GM12891 (cell line): ENCODE measurements at regions not wholly inside any gene's neighbourhood (a gene's known extent, or its start where the extent isn't known, plus 50 kb on each side); places are given as distances from the start of the nearest gene placed in this dataset.
A peak's percentile ranks its signal among the peaks of the same experiment; 100 is the strongest.
"Not testable (repeated sequence)": the region's sequence is repeated elsewhere in the genome, so short reads cannot be mapped to it uniquely, and the experiment has no call there.

Source experiments
- DNase-seq: peaks from one replicate; pipeline ENCODE4 v3.0.0; 2011; ENCODE audit warnings: low spot score; ENCODE audit not compliant: insufficient read length
- FAIRE-seq: peaks from 2 replicates; lab custom pipeline; 2011; peaks lifted over from hg19 to GRCh38; lab: Jason Lieb, UNC
- PAX5 ChIP-seq: IDR thresholded peaks from 2 replicates; pipeline ENCODE4 v1.6.1; 2011; ENCODE audit warnings: low read length, moderate library complexity, mild to moderate bottlenecking; ENCODE audit not compliant: insufficient read depth, severe bottlenecking
- POLR2A ChIP-seq: IDR thresholded peaks from 2 replicates; pipeline ENCODE4 v1.6.1; 2011; ENCODE audit warnings: low read depth, low read length, control low read depth
- POLR2AphosphoS5 ChIP-seq: IDR thresholded peaks from 2 replicates; pipeline ENCODE4 v1.6.1; 2011; ENCODE audit warnings: low read depth, low read length, control low read depth
- POU2F2 ChIP-seq: IDR thresholded peaks from 2 replicates; pipeline ENCODE4 v1.6.1; 2011; ENCODE audit warnings: low read depth, mild to moderate bottlenecking, control low read depth, low read length, moderate library complexity
- SPI1 ChIP-seq: IDR thresholded peaks from 2 replicates; pipeline ENCODE4 v1.6.1; 2011; ENCODE audit warnings: low read depth, low read length, control low read depth
- TAF1 ChIP-seq: IDR thresholded peaks from 2 replicates; pipeline ENCODE4 v1.6.1; 2011; ENCODE audit warnings: low read depth, low read length, control low read depth

GRCh38 chr1:93764366-93764750 lies 82.7 kb upstream of the BCAR3 start:
- DNase-seq: no peak
- no peak for TF ChIP-seq SPI1
- TF ChIP-seq TAF1: no peak
- no peak for TF ChIP-seq POLR2AphosphoS5
- no peak for TF ChIP-seq PAX5
- TF ChIP-seq POU2F2: no peak
- TF ChIP-seq POLR2A: no peak
- FAIRE-seq: no peak

GRCh38 chr1:93763704-93764365 lies 82.2 kb upstream of the BCAR3 start:
- FAIRE-seq (no peak), DNase-seq (no peak)
- TF ChIP-seq TAF1 (no peak), POLR2AphosphoS5 (no peak), SPI1 (no peak), POU2F2 (no peak), POLR2A (no peak), PAX5 (no peak)

DNA sequence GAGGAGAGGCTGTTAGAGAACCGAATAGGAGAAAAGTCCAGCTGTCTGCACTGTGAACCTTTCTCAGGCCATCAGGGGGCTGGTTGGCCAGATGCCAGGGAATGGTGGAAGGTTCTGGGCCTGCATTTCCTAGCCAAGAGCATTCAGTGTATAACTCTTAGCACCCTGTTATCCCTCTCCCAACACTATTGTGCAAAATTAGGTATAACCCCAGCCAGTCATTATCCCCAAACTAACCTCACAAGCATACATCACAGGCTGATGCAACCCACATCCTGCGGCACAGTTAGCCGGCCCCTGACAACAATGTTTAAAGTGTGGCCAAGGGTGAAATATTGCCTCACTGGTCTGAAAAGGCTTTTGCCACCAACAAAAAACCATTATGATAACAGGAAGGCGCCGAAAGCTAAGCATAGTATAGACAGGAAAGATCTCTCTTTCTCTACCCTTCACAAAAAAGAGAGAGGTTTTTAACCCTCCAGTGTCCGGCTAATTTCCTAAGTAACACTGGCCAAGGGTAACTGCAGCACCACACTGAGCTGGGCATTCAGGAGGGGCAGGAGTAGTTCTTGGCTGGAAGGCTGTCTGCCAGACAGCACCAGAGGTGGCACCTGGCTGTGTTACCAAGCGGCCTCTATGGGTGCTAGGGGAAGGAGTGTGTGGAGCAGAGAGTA lies 77.3 kb upstream of the BCAR3 start:
- no peak for DNase-seq
- FAIRE-seq: no peak
- TF ChIP-seq SPI1 (no peak), POU2F2 (no peak)

- DNase-seq (no peak), FAIRE-seq (no peak)
- TF ChIP-seq TAF1: no peak
- no peak for TF ChIP-seq SPI1
- TF ChIP-seq POLR2A: no peak
- no peak for TF ChIP-seq POU2F2
- TF ChIP-seq PAX5: no peak
- TF ChIP-seq POLR2AphosphoS5: no peak
Measured at GRCh38 chr1:93757256-93758036, 75.8 kb upstream of the BCAR3 start.

- FAIRE-seq (no peak), DNase-seq (no peak)
- TF ChIP-seq POU2F2 (no peak), POLR2AphosphoS5 (no peak), PAX5 (no peak)
Measured at GRCh38 chr1:93756657-93757056, 75.0 kb upstream of the BCAR3 start.

DNA sequence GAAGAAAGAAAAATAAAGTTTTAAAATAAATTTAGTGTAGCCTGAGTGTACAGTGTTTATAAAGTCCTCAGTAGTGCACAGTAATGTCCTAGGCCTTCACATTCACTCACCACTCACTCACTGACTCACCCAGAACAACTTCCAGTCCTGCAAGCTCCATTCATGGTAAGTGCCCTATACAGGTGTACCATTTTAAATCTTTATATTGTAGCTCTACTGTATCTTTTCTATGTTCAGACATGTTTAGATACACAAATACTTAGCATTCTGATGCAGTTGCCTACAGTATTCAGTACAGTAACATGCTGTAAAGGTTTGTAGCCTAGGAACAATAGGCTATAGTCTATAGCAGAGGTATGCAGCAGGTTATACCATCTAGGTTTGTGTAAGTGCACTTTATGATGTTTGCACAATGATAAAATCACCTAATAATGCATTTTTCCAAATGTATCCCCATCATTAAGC lies 73.6 kb upstream of the BCAR3 start:
- DNase-seq, FAIRE-seq: not testable (repeated sequence)

DNA sequence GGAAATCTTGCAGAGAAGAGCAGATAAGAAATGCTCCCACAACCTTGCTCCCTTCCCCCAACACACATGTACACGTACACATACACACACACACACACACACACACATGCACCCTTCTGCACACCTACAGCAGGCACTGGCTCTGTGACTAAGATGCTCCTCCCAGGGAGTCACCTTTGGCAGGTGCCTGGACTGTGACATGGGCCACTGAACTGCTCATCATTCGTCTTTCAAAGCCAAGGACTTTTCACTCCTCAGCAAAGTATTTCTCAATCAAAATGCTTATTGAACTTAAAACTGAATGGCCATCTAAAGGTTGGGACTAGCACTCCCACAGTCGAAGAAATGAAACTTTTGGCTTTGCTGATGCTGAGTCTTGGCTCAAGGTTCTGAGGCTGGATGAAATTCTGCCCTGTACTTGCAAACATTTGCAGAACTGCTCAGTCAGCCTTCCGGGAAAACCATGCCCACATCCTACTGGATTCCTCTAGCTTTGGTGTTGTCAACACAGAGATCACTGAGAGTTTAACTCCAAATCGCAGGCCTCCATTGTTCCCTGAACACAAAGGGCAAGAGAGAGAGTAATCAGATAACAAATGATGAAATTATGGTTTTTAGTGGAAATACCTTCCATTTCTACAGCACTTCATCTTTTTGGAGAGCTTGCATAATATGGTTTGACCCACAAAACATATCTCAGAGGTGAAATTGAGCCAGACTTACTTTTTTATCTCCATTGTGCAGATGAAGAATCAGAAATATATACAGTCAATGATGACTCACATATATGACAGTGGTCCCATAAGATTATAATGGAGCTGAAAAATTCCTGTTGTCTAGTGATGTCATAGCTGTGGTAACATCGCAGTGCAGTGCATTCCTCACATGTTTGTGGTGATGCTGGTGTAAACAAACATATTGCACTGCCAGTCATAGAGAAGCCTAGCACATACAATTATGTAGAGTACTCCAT lies 72.4 kb upstream of the BCAR3 start:
- TF ChIP-seq POLR2AphosphoS5: no peak
- TF ChIP-seq POU2F2: no peak
- TF ChIP-seq PAX5: no peak
- no peak for TF ChIP-seq TAF1
- TF ChIP-seq SPI1: no peak
- no peak for TF ChIP-seq POLR2A
- no peak for FAIRE-seq
- no peak for DNase-seq

GRCh38 chr1:93751377-93752250 lies 70.0 kb upstream of the BCAR3 start:
- no peak for TF ChIP-seq PAX5
- TF ChIP-seq POLR2A: no peak
- TF ChIP-seq SPI1: no peak
- no peak for TF ChIP-seq POU2F2
- no peak for TF ChIP-seq POLR2AphosphoS5
- TF ChIP-seq TAF1: no peak
- DNase-seq (no peak), FAIRE-seq (no peak)

- TF ChIP-seq SPI1 (peak; percentile 58), POU2F2 (no peak), TAF1 (no peak)
- peak; percentile 35 for DNase-seq
- peak; percentile 35 for FAIRE-seq
Measured at GRCh38 chr1:93750955-93751354, 69.3 kb upstream of the BCAR3 start.
